NCI-H2081 (cell line): ENCODE measurements at regions not wholly inside any gene's neighbourhood (a gene's known extent, or its start where the extent isn't known, plus 50 kb on each side); places are given as distances from the start of the nearest gene placed in this dataset.

ENCODE experiments used
- DNase-seq, 2 experiments: peaks; one replicate each; lab custom pipeline; 2025; lab: John Stamatoyannopoulos, UW

DNA sequence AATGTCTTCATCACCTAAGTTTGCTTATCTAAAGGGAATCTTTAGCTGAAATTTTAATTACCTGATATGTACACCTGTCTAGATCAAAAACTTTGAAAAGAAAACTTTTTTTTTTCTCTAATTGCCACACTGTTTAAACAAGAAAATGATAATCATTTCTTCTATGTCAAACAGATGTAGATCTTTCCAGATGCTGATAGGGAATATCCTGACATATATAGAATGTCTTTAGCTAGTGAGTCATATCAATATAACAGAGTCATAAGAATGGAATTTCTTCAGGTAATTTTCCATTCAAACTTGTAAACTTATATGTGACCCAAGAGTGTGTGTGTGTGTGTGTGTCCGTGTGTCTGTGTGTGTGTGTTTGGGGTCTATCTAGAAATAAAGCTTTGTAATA is 271.9 kb downstream of the GPM6A start:
- no peak for DNase-seq

DNA sequence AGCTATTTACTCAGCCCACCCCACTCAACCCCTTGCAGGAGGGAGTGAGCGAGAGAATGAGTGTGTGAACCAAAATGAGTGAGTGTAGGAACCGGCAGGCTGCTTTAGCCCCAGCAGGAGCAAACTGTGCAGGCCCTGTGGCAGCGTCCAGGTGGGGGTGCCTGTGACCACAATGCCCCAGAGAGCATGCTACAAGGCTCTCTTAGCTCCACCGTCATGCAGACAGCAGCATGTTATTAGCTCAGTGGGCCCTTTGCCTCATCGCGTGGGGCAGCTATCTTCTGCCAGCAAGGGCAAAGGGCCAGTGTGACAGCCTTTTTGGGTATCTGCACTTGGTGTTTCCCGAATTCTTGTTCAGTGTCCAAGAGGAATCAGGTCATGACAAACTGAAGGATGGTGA is 271.3 kb downstream of the GPM6A start:
- DNase-seq = no peak

DNA sequence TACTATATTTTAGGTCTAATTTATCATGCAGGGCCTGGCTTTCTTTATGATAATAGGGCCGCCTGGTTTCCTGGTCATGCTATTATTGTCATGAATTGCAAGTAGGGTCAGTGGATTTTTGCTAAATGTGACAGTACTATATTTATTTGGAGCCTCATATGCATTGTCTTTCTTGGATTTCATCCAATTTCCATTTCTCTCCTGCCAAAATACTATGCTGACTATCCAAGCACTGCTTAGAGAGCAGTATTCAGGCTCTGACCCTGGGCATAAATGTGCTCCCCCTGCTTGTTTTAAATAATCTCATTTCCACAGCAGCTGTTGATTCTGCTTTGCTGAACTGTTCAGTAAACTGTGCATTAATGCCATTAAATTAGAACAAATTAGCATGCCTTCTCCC is 269.3 kb downstream of the GPM6A start:
- DNase-seq = peak; percentile 65 to 91

DNA sequence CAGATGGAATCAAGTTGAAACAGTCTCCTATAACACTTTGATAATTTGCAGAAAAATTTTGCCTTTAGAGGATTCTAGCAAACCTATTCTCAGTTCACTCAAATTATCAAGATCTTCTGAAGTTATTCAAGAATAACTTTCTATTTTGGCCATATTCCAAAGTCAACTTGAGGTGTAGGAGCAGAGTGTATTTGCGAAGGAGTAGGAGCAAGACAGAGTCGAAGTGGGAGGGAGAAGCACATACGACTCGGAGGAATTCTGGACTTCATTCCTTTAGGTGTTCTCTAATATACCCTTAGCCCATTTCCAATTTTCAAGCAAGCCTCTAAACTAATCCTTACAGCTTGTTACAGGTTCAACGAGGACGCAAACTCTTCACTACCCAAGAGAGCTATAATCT is 252.9 kb downstream of the GPM6A start:
- no peak for DNase-seq

DNA sequence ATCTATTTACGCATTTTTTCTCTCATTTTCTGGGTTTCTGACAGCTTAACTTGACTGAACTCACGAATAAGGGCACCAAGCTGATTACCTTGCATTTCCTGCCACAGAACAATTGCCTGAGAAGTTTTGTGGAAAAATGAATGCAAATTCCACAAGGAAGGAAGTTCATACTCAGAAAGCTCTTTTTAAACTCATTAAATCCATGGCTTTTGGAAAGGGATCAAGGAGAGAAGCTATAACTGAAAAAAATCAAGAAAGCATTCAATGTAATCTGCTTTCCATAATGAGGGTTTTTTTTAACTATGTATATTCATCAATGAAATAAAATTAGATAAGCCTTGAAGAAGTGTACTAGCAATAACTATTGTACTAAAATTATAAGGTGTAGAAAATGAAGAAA is 252.5 kb downstream of the GPM6A start:
- no peak for DNase-seq

DNA sequence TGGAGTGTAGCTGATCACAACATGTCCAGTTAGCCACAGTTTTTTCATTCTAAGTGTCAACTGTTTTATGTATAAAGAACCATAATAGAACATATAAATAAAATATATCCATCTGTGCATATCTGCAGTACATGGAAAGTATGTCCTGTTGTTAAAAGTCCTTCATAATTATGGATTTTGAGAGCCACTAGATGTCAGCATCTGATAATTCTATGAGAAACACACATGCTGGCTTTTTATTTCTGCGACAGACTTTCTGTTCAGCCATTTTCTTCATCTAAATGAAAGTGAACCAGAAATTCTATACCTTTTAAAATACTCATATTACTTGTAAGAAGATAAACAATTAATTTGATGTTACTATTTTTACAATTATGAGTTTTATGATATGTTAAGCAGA is 251.5 kb downstream of the GPM6A start:
- DNase-seq = peak; percentile 33 to 72

DNA sequence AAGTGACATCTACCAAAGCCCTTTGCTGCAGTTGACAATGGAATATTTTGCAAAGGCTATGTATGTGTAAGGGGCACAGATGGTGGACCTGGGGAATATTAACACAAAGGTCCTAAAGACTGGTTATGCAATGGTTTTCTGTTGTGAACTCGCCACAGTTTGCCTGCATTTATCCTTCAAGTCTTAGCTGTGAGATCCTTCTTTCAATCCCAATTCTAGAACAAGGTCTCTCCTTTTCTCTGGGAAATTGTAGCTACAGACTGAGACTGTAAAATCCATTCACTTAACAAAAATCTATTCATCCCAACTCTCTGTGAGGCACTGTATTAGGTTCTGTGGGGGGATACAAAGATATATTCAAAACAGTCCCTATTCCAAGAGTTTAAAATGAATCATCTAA is 250.4 kb downstream of the GPM6A start:
- no peak for DNase-seq

DNA sequence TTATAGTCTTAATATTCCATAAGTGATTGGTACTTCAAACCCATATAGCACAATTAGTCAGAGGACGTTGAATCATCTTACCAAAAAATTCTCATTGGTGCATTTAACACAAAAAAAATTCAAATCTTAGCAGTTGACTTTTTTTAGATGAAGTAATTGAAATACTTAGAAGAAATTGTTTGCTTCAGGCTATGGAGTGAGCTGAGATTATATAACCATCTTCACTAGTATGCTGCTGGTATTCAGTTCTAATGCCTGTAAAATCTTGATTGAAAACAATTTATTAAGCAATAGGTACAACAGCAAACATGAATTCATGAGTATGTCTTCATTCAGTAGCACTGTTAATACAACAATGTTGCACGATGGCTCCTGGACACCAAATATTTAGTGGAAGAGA is 250.0 kb downstream of the GPM6A start:
- DNase-seq = no peak

DNA sequence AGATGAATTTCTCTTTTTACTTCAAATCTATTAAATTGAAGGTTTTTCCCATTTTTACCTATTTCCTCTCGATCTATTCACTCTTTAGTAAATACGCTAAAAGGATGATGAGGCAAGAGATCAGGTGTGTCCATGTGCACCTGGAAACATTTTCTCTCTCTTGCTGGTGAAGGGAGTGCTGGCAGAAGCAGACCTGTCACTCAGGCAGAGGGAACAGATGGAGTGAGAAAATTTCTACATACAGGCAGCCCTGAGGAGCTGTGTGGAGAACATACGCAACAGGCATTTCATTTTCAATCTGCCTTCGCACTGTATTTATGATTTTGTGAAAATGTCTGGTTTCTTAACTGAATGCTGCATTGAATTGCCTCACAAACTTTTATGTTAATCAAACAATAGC is 249.5 kb downstream of the GPM6A start:
- DNase-seq = peak in 1 of 2 experiments; percentile 28
